ENCODE measurements at regions not wholly inside any gene's neighbourhood (a gene's known extent, or its start where the extent isn't known, plus 50 kb on each side); places are given as distances from the start of the nearest gene placed in this dataset.

GRCh38 chr4:11730545-11730944, 301.9 kb upstream of the HS3ST1 start:
- DNase-seq, result no peak

DNA sequence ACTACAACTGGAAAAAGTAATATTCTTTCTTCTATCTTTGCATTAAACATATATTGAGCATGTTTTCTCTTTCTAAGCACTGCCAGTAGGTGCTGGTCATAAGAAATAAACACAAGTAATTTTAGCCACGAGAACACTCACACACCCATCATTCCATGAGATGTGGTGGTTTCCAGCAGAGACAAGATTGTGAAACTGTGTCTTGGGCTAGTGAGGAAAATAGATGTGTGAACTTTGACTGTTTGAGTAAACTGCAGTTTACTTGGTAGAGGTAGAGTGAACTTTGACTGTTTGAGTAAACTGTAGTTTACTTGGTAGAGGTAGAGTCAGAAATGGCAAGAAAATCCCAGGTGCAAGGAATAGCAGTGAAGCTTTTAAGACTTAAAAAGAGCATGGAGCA, 300.9 kb upstream of the HS3ST1 start:
- DNase-seq, result no peak

GRCh38 chr4:11727903-11728564, 299.3 kb upstream of the HS3ST1 start:
- no peak for DNase-seq

GRCh38 chr4:11724731-11725130, 296.0 kb upstream of the HS3ST1 start:
- DNase-seq, result no peak

- DNase-seq, result peak; percentile 5
Measured at GRCh38 chr4:11722223-11722622, 293.5 kb upstream of the HS3ST1 start.

DNA sequence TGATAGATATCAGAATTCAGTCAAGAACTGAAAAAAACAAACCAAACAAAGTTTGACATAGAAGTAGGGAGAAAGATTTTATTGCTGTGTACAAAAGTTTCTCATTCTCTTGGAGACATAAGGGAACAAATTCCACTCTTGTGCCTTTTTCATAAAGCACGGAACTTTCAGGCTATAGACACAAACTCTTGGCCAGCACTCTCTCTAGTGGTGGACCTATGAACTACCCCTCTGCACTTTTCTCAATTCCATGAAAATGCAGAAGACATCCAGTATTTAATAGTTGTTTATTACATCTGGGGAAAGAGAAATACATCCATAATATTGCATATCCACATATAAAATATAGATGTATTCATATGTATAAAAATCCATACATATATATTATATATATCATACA, 291.6 kb upstream of the HS3ST1 start:
- DNase-seq, result peak; percentile 4

GRCh38 chr4:11719879-11720278, 291.2 kb upstream of the HS3ST1 start:
- DNase-seq, result no peak

GRCh38 chr4:11715753-11716521, 287.2 kb upstream of the HS3ST1 start:
- no peak for DNase-seq

DNA sequence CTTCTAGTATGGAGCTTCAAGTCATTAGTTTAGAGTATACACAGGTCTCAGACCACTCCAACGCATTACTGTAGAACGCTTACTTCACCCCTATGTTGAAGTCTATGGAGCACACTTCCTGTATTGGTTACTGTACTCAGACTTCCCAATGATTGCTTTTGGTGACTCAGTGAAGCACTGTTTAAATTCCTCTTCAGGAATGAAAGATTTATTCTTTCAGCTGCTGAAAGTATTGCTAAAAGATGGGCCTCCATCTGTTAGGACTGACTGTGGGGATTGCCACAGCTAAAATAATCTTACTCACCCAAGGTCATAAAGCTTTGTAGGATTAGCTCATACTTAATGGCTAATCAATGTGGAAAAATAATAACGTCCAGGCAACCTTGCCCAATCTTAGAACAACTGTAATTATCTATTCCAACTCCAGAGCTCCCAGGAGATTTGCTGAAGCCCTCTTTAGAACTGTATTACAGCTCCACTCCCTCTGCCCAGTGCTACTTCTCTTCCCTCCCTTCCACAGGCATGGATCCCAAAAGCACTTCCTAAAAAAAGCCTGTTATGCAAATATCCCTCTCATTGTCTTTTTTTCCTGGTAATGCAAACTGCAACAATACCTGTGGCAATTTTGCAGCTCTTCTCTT, 281.9 kb upstream of the HS3ST1 start:
- no peak for DNase-seq

DNA sequence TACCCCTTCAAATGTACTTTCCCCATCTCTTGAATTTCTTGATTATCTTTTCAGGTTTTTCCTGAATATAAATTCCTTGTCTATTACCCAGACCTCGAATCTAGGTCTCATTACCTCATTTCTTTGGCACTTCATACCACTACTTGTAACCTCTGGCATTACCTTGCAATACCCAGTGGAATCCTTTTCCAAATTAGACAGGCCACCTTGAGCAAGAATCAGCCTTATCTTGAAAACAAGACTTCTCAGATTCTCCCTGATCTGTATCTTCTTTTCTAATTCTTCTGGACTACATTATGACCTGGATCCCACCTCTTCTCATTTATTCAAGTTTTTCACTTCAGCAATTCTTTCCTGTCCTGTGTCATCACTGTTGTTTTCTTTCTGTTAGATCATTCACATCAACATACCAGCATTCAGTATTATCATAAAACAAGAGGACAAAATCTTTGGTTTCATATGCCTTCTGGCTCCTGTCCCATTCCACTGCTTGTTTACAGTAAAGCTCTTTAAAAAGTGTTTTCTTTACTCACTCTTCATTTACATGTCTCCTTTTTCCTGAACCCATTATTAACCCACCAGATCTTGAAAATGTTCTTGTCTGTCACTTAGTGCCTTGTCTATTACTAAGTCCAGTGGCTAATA, 275.6 kb upstream of the HS3ST1 start:
- DNase-seq, result no peak

DNA sequence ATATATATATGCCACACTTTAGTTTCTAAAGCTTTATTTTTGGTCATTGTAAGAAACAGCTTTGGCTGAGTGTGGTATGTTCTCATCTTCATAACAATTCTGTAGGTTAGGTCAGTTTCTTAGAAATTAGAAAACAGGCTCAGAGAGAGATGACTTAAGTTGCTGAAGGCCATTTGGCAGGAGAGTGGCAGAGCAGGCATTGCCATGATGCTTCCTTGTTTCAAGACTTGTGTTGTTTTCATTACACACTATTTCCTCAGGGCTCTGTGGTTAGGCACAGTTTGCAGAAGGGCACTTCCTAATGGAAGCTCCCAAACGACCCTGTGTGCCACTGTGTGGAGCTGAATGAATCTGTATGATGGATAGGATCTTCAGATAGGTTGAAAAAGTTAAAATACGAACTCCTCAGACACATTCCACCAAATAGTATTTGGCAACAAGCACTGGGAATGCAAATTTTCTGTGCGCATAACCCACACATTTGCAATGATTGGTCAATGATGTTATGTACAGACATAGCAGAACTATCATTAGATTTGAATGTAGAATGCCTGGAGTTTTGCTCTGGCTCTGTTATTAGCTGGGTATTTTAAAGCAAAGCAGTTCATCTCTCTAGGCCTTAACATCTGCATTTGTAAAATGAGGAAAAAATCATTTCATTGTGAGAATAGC, 274.3 kb upstream of the HS3ST1 start:
- DNase-seq, result no peak

DNA sequence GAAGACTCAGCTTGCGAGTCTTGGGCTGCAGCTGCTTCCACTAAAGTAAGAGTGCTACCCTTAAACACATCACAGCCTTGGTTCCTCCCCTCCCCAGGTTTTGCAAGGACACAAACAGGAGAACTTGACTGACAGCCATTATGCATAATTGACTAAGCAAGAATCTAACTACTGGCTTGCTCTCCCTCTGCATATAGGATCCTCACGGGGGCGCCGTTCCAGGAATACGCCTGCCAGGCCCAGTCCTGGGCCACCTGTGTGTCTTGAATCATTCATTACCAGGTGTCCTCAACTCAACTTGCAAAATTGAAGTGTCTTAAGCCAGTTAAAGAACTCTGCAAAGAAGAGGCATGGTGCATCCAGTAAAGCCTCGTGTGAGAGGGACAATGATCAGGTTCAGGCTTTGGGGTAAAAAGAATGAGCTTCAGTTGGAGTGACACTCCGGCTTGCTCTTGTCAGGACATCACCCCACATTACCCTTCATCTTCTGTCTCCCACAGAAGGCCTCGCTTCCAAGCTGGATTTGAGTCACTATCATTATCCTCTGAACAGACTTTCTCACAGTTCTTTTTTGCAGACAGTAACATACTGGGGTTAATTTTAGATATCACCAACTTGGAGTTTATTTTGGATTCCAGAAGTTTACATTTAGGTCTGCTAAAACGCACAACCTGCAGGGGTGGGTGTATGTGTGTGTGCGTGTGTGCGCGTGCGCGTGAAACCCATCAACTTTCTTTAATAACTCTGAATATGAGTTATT, 273.5 kb upstream of the HS3ST1 start:
- no peak for DNase-seq

DNA sequence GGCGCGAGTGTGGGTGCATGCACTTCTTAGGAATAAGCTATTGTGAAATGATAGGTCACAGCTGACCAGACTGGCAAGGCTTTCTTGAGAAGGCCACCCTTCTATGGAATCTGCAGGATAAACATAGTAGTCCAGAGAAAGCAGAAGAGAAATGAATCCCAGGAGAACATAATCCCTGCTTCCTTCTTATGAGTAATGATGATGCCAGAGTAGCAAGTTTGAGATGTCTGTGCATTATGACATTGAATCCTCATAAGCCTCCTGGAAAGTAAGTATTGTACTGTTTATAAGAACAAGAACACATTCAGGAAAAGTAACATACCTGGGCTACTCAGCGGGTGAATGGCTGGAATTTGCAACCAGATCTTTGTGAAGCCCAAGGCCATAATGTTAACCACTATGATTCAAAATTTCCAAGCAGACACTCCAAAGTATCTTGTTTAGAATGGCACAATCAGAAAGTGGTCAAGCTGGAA, 272.1 kb upstream of the HS3ST1 start:
- no peak for DNase-seq

DNA sequence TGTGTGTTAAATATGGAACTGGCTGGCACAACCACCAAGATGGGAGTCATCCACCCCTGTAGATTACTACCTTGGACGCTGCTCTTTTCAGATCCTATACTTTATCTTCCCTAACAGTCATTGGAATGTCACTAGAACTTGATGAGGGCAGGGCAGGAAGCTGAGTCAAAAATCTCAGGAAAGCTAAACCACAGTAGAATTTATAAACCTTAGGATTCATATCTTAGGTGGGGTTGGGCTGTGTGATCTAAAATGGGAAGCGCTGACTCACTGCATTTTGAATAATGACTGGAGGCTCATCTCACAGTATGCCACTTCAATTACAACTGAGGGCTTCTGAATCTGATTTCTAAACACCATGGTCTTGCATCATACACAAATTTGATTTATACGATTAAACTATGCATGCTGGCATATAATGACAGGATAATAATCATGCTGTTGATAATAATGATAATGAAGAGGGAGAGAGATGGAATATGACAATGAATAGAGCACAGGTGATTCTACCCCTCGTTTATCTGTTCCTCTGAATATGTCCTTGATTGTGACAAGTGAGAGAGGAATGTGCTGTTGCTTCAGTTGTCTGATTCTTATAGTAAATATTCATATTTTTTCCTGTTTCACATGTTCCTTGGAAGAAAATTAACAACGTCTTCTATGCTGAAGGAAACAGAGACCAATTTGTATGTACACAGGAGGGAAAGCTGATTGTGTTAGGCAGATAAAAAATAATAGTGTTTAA, 270.3 kb upstream of the HS3ST1 start:
- no peak for DNase-seq

GRCh38 chr4:11698033-11698432, 269.3 kb upstream of the HS3ST1 start:
- no peak for DNase-seq

- no peak for DNase-seq
Measured at GRCh38 chr4:11693693-11694092, 265.0 kb upstream of the HS3ST1 start.

- no peak for DNase-seq
Measured at GRCh38 chr4:11691236-11691635, 262.5 kb upstream of the HS3ST1 start.

DNA sequence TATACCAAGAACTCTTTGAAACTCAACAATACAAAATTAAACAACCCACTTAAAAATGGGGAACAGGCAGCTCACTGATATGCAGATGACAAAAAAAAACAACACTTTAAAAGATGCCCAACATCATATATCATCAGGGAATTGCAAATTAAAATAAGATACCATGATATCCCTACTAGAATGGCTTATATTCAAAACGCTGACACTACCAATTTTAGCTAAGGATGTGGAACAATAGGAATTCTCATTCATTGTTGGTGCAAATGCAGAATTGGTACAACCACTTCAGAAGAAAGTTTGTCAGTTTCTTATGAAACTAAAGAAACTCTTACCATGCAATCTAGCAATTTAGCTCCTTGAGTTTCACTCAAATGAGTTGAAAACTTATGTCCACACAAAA, 259.0 kb upstream of the HS3ST1 start:
- no peak for DNase-seq

- DNase-seq, result no peak
Measured at GRCh38 chr4:11685481-11685880, 256.8 kb upstream of the HS3ST1 start.

DNA sequence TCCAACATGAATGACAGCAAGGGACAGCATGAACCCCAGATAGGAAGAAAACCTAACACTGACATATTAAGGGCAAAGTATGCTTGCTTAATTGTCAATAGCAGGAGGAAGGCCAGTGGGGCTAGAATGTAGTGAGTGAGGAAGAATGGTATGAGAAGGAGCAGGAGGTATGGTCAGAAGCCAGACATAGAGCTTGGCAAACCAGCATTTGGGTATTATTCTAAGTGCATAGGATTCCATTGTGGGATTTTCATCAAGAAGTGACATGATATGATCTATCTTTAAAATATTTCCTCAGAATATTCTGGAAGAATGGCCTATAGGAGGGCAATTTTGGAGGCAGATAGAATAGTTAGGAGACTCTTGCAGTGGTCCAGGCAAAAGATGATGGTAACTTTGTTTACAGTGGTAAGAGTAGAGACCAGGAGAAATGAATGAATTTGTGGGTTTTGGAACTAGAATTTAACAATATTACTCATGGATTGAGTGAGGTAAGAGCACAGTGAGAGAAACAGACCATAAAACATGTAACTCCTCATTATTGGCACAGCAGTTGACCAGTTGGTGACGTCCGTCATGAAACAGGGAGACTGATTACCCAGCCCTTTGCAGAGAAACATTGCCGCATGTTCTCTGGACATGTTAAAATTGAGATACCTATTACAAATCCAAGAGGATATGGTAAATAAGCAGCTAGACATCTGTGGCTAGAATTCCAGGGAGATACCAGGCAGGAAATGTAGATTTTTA, 246.5 kb upstream of the HS3ST1 start:
- no peak for DNase-seq

DNA sequence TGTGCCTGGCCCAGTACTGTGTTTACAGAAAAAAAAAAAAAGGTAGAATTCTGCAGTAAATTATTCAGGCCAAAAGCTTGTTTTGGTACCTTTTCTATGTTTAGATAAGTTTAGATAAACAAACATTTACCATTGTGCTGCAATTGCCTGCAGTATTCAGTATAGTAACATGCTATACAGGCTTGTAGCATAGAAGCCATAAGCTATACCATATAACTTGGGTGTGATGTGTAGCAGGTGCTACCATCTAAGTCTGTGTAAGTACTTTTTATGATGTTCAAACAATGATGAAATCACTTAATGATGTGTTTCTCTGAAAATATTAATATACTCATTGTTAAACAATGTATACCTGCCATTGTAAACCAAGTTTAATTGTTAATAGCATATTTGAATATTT, 241.6 kb upstream of the HS3ST1 start:
- DNase-seq, result no peak
